ENCODE measurements at regions not wholly inside any gene's neighbourhood (a gene's known extent, or its start where the extent isn't known, plus 50 kb on each side); places are given as distances from the start of the nearest gene placed in this dataset.

DNA sequence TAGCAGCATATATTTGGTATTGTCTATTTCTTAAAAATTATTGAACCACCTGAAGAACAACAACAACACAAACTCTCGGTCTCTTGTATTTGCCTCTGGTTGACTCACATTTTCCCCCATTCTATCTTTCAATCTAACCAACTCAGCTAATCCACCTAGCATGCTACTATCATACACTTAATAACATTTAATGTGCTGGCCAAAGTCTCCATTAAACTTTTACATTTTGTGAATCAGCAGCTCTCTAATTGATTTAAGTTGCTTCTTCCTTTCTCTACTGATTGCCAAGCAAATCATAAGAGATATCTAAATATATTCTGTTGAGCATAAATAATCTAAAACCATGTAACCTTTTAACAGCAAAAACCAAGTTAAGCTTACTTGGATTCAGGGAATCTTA is 631.7 kb downstream of the IGSF11 start:
- no peak for TF ChIP-seq EZH2phosphoT487 (IDR thresholded peaks at IDR 0.05; ENCODE audit: low read depth)
- TF ChIP-seq, protein P1, sequence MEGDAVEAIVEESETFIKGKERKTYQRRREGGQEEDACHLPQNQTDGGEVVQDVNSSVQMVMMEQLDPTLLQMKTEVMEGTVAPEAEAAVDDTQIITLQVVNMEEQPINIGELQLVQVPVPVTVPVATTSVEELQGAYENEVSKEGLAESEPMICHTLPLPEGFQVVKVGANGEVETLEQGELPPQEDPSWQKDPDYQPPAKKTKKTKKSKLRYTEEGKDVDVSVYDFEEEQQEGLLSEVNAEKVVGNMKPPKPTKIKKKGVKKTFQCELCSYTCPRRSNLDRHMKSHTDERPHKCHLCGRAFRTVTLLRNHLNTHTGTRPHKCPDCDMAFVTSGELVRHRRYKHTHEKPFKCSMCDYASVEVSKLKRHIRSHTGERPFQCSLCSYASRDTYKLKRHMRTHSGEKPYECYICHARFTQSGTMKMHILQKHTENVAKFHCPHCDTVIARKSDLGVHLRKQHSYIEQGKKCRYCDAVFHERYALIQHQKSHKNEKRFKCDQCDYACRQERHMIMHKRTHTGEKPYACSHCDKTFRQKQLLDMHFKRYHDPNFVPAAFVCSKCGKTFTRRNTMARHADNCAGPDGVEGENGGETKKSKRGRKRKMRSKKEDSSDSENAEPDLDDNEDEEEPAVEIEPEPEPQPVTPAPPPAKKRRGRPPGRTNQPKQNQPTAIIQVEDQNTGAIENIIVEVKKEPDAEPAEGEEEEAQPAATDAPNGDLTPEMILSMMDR (IDR thresholded peaks at IDR 0.05; ENCODE audit: low read depth, low read length): no peak
- no peaks in the 10 kb centered on the region for H3K4me1 ChIP-seq (ENCODE audit: low read length)
- no peaks in the 10 kb centered on the region for H4K20me1 ChIP-seq (ENCODE audit: insufficient read depth, low read length)
- no peak overlapping the region for H2AFZ ChIP-seq (ENCODE audit: low read depth, low read length)
- H3K36me3 ChIP-seq (replicated peaks; ENCODE audit: low read depth, low read length): no peaks in the 10 kb centered on the region
- H3K27me3 ChIP-seq (ENCODE audit: low read depth, low read length): no peaks in the 10 kb centered on the region
- no peaks in the 10 kb centered on the region for H3K79me2 ChIP-seq (ENCODE audit: low read length)
- H3K4me2 ChIP-seq (ENCODE audit: low read length): no peak overlapping the region
- no peak overlapping the region for H3K9ac ChIP-seq (ENCODE audit: low read length)
- no peaks in the 10 kb centered on the region for H3K9me3 ChIP-seq (ENCODE audit: insufficient read depth, low read length)
- H3K27ac ChIP-seq (ENCODE audit: low read length): no peak overlapping the region
- H3K4me3 ChIP-seq (ENCODE audit: low read length): no peak overlapping the region

DNA sequence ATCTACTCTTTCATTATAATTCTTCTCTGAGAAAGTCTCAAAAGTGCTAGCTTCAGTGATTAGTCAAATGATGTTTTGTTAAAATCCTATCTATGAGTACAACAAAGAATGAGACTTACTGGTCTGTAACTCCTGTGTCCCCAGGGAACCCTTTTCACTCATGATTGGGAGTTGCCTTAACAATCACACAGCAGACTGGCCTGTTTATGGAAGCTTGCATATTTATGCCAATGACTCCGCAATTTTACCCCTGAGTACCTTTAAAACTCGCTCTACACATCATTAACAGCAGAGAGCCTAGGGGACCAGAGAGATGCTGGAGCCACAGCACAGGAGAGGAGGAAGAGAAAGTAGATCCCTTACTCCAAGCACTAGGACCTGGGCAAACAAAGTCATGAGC is 628.1 kb downstream of the IGSF11 start:
- Histone ChIP-seq H3K79me2 (ENCODE audit: low read length) (no peaks in the 10 kb centered on the region), H3K27ac (ENCODE audit: low read length) (no peak overlapping the region), H3K4me1 (ENCODE audit: low read length) (no peaks in the 10 kb centered on the region), H3K9me3 (ENCODE audit: insufficient read depth, low read length) (no peaks in the 10 kb centered on the region), H4K20me1 (ENCODE audit: insufficient read depth, low read length) (no peaks in the 10 kb centered on the region), H2AFZ (ENCODE audit: low read depth, low read length) (no peak overlapping the region), H3K4me3 (ENCODE audit: low read length) (no peak overlapping the region), H3K36me3 (replicated peaks; ENCODE audit: low read depth, low read length) (no peaks in the 10 kb centered on the region), H3K27me3 (ENCODE audit: low read depth, low read length) (no peaks in the 10 kb centered on the region), H3K4me2 (ENCODE audit: low read length) (no peak overlapping the region), H3K9ac (ENCODE audit: low read length) (no peak overlapping the region)
- TF ChIP-seq, protein P1 (IDR thresholded peaks at IDR 0.05; ENCODE audit: low read depth, low read length): no peak
- no peak for TF ChIP-seq EZH2phosphoT487 (IDR thresholded peaks at IDR 0.05; ENCODE audit: low read depth)

DNA sequence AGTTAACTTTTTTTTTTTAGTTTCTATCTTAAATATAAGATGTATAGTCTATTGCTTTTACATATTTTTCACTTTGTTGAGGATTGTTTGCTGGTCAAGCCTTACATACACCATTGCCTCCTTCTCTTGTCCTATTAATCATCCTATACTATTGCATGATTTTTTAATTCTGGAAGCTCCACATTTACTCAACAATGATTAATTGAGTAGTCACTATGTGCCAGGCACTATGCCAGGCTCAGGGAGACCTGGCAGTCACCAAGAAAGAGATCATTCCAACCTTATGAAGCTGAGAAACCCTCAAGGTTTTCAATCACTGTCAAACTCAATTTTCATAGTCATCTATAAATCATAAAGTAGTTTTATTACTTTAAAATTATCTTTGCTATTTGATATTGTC is 626.2 kb downstream of the IGSF11 start:
- Histone ChIP-seq H3K4me3 (ENCODE audit: low read length) (no peak overlapping the region), H2AFZ (ENCODE audit: low read depth, low read length) (no peak overlapping the region), H4K20me1 (ENCODE audit: insufficient read depth, low read length) (no peaks in the 10 kb centered on the region), H3K4me1 (ENCODE audit: low read length) (peaks cover 12% of the 10 kb centered on the region), H3K36me3 (replicated peaks; ENCODE audit: low read depth, low read length) (no peaks in the 10 kb centered on the region), H3K9me3 (ENCODE audit: insufficient read depth, low read length) (no peaks in the 10 kb centered on the region; the same call in 1 of the 2 replicates), H3K27ac (ENCODE audit: low read length) (no peak overlapping the region), H3K27me3 (ENCODE audit: low read depth, low read length) (no peaks in the 10 kb centered on the region), H3K79me2 (ENCODE audit: low read length) (no peaks in the 10 kb centered on the region), H3K9ac (ENCODE audit: low read length) (no peak overlapping the region), H3K4me2 (ENCODE audit: low read length) (no peak overlapping the region)
- TF ChIP-seq, protein P1 (IDR thresholded peaks at IDR 0.05; ENCODE audit: low read depth, low read length): no peak
- no peak for TF ChIP-seq EZH2phosphoT487 (IDR thresholded peaks at IDR 0.05; ENCODE audit: low read depth)

DNA sequence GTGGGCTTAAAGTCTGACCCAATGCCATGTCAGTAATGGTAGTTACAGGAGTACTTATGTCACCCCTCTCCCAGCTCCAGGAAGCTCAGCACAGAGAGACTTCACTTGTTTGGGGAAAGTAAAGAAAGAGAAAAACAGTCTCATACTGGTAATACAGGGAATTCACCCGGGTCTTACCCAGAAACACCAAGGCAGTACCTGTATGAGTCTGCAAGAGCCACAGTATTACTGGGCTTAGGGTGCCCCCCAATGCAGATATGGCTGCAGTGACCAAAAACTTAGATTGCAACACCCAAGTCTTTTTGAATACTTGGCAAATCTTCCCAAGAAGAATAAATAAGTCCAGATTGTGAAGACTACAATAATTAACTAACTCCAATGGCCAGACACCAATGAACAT is 622.1 kb downstream of the IGSF11 start:
- TF ChIP-seq EZH2phosphoT487 (IDR thresholded peaks at IDR 0.05; ENCODE audit: low read depth): no peak
- TF ChIP-seq, protein P1 (IDR thresholded peaks at IDR 0.05; ENCODE audit: low read depth, low read length): peak; percentile 57
- Histone ChIP-seq H3K9me3 (ENCODE audit: insufficient read depth, low read length) (no peaks in the 10 kb centered on the region; the same call in 1 of the 2 replicates), H2AFZ (ENCODE audit: low read depth, low read length) (0 out of 2 replicates have a peak overlapping the region, but pooled peaks have one; percentile 70)

More for the DNA sequence above, 622.1 kb downstream of the IGSF11 start:
- no peaks in the 10 kb centered on the region for H3K79me2 ChIP-seq (ENCODE audit: low read length)
- no peaks in the 10 kb centered on the region for H4K20me1 ChIP-seq (ENCODE audit: insufficient read depth, low read length)
- peak overlapping the region; percentile 37 for H3K4me3 ChIP-seq (ENCODE audit: low read length)
- H3K27me3 ChIP-seq (ENCODE audit: low read depth, low read length): no peaks in the 10 kb centered on the region
- peak overlapping the region; percentile 34; the same call in 1 of the 2 replicates for H3K27ac ChIP-seq (ENCODE audit: low read length)
- H3K4me2 ChIP-seq (ENCODE audit: low read length): peak overlapping the region; percentile 52
- peak overlapping the region; percentile 23; the same call in 1 of the 2 replicates for H3K9ac ChIP-seq (ENCODE audit: low read length)
- peaks cover 12% of the 10 kb centered on the region for H3K4me1 ChIP-seq (ENCODE audit: low read length)
- H3K36me3 ChIP-seq (replicated peaks; ENCODE audit: low read depth, low read length): no peaks in the 10 kb centered on the region

Data from OCI-LY3 (cell line).